Activated naive CD8-positive, alpha-beta T cell treated with anti-CD3 and anti-CD28 coated beads, Interleukin-2, amount 50 U/mL, for 16 hours (primary cell): ENCODE measurements at regions not wholly inside any gene's neighbourhood (a gene's known extent, or its start where the extent isn't known, plus 50 kb on each side); places are given as distances from the start of the nearest gene placed in this dataset.
A peak's percentile ranks its signal among the peaks of the same experiment; 100 is the strongest.
"Not testable (repeated sequence)": the region's sequence is repeated elsewhere in the genome, so short reads cannot be mapped to it uniquely, and the experiment has no call there.

Experiments used
- DNase-seq: peaks from one replicate; pipeline ENCODE4 v3.0.0-alpha.2; 2020; ENCODE audit warnings: low read depth, low spot score

GRCh38 chr2:239554766-239555570 is 154.1 kb upstream of the HDAC4 start:
- no peak for DNase-seq

- DNase-seq: no peak
Observed at GRCh38 chr2:239553376-239554000, 152.7 kb upstream of the HDAC4 start.

- no peak for DNase-seq
Observed at GRCh38 chr2:239552213-239552926, 151.6 kb upstream of the HDAC4 start.

- no peak for DNase-seq
Observed at GRCh38 chr2:239551206-239551605, 150.4 kb upstream of the HDAC4 start.

- DNase-seq: no peak
Observed at GRCh38 chr2:239550357-239550756, 149.5 kb upstream of the HDAC4 start.

- DNase-seq: no peak
Observed at GRCh38 chr2:239549711-239550255, 149.0 kb upstream of the HDAC4 start.

- DNase-seq: no peak
Observed at GRCh38 chr2:239548965-239549595, 148.3 kb upstream of the HDAC4 start.

- DNase-seq: peak; percentile 48
Observed at GRCh38 chr2:239548451-239548871, 147.6 kb upstream of the HDAC4 start.

- not testable (repeated sequence) for DNase-seq
Observed at GRCh38 chr2:239547140-239547539, 146.3 kb upstream of the HDAC4 start.

GRCh38 chr2:239546541-239546940 is 145.7 kb upstream of the HDAC4 start:
- DNase-seq: no peak

GRCh38 chr2:239545741-239546392 is 145.0 kb upstream of the HDAC4 start:
- no peak for DNase-seq

GRCh38 chr2:239544918-239545465 is 144.2 kb upstream of the HDAC4 start:
- DNase-seq: peak; percentile 14

GRCh38 chr2:239544143-239544917 is 143.5 kb upstream of the HDAC4 start:
- no peak for DNase-seq

GRCh38 chr2:239543702-239544101 is 142.9 kb upstream of the HDAC4 start:
- DNase-seq: no peak

- DNase-seq: no peak
Observed at GRCh38 chr2:239540174-239540573, 139.4 kb upstream of the HDAC4 start.

GRCh38 chr2:239539776-239540100 is 138.9 kb upstream of the HDAC4 start:
- no peak for DNase-seq

- DNase-seq: no peak
Observed at GRCh38 chr2:239539083-239539775, 138.4 kb upstream of the HDAC4 start.

- DNase-seq: no peak
Observed at GRCh38 chr2:239538357-239539052, 137.7 kb upstream of the HDAC4 start.
